ENCODE measurements at regions not wholly inside any gene's neighbourhood (a gene's known extent, or its start where the extent isn't known, plus 50 kb on each side); places are given as distances from the start of the nearest gene placed in this dataset.

DNA sequence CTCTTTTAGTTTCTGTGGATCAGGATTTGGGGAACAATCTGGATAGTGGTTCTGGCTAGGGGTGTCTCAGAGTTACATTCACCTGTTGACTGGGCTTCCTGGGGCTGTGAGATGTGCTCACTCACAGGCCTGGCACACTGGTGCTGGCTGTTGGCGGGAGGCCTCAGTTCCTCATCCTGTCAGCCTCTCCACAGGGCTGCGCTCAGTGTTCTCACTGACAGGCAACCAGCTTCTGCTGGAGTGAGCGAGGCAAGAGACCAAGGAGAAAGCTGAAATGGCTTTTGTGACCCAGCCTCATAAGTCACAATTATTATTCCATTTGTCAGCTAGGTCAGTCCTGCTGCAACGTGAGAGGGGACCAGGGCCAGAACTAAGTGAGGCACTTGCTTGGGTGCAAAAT lies 180.6 kb upstream of the GLI2 start:
- TF ChIP-seq, protein P1, sequence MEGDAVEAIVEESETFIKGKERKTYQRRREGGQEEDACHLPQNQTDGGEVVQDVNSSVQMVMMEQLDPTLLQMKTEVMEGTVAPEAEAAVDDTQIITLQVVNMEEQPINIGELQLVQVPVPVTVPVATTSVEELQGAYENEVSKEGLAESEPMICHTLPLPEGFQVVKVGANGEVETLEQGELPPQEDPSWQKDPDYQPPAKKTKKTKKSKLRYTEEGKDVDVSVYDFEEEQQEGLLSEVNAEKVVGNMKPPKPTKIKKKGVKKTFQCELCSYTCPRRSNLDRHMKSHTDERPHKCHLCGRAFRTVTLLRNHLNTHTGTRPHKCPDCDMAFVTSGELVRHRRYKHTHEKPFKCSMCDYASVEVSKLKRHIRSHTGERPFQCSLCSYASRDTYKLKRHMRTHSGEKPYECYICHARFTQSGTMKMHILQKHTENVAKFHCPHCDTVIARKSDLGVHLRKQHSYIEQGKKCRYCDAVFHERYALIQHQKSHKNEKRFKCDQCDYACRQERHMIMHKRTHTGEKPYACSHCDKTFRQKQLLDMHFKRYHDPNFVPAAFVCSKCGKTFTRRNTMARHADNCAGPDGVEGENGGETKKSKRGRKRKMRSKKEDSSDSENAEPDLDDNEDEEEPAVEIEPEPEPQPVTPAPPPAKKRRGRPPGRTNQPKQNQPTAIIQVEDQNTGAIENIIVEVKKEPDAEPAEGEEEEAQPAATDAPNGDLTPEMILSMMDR (IDR thresholded peaks at IDR 0.05), result no peak
- no peak for TF ChIP-seq POLR2A (IDR thresholded peaks at IDR 0.05)

Measured in esophagus squamous epithelium (tissue), 4 donors.